GM18870 (cell line): ENCODE measurements at regions not wholly inside any gene's neighbourhood (a gene's known extent, or its start where the extent isn't known, plus 50 kb on each side); places are given as distances from the start of the nearest gene placed in this dataset.
A peak's percentile ranks its signal among the peaks of the same experiment; 100 is the strongest.
"Not testable (repeated sequence)": the region's sequence is repeated elsewhere in the genome, so short reads cannot be mapped to it uniquely, and the experiment has no call there.

ENCODE experiments used
- ATAC-seq: cut with Tn5 transposase; IDR thresholded peaks from one replicate; pipeline ENCODE4 v1.9.1; 2021; ENCODE audit warnings: moderate library complexity; ENCODE audit not compliant: unreplicated experiment

DNA sequence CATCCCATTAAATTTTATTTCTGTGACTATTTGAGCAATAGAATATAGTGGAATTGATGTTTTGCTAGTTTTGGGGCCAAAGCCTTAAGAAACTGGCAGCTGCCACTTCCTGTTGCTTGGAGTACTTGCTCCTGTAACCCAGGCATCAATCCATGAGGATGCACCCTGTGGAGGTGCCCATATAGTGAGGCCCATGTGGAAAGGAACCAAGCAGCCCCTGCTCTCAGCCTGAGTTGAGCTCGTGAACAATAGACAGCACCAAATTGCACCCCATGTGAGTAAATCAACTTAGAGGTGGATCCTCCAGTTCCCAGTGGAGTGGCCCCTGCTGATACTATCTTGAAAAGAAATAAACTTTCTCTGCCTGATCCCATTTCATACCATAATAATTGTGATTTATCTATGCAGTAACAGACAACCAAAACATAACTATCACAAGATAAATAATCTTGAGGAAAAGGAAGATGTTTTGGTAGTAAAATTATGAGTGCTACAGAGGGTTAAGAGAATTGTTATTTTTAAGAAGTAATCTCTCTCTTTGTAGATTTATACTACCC is 481.9 kb downstream of the TBC1D32 start:
- no peak for ATAC-seq

DNA sequence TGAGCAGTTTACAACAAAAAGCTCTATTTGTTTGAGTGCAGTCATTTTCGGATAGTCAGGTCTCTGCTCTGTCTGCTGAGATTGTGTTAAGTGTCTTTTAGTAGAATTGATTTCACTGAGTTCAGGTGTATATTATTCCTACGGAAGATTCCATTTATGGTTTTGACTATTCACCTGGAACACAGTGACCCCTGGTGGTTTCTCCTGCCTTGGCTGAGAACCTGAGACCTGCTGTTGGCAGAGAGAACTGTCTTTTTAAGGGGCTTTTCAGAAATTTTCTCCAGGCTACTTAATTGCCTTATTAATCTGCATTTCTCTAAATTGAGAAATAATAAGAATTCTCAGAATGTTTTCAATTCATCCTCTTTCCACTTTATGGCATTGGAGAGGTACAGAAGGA is 508.0 kb downstream of the TBC1D32 start:
- ATAC-seq = peak; percentile 48

DNA sequence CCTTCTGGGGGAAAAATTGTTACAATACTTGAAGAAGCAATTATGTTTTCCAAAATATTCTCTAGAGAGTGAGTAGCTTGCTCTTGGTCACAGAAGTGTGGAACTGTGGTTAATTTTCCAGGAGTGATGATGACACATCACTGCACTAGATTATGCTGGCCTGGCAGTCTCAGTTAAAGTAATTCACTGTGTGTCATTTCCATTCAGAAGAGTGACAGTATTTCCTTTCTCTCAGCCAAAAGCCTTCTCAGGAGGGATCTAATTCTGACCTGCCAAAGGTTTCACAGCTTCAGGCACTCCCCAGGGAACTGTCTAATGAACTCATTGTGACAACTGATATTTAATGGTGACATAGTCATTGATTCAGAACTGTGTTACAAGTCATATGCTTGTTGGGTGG is 517.5 kb downstream of the TBC1D32 start:
- no peak for ATAC-seq

GRCh38 chr6:120805276-120805675 is 529.0 kb downstream of the TBC1D32 start:
- no peak for ATAC-seq

DNA sequence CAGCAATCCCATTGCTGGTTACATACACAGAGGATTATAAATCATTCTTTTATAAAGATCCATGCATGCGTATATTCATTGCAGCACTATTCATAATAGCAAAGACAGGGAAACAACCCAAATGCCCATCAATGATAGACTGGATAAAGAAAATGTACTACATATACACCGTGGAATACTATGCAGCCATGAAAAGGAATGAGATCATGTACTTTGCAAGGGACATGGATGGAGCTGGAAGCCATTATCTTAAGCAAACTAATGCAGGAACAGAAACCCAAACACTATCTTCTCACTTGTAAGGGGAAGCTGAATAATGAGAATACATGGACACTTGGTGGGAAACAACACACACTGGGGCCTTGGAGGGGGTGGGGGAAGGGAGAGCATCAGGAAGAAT is 529.7 kb downstream of the TBC1D32 start:
- ATAC-seq = no peak

GRCh38 chr6:120786682-120787081 is 547.6 kb downstream of the TBC1D32 start:
- ATAC-seq = no peak

GRCh38 chr6:120786256-120786655 is 548.0 kb downstream of the TBC1D32 start:
- ATAC-seq = no peak

DNA sequence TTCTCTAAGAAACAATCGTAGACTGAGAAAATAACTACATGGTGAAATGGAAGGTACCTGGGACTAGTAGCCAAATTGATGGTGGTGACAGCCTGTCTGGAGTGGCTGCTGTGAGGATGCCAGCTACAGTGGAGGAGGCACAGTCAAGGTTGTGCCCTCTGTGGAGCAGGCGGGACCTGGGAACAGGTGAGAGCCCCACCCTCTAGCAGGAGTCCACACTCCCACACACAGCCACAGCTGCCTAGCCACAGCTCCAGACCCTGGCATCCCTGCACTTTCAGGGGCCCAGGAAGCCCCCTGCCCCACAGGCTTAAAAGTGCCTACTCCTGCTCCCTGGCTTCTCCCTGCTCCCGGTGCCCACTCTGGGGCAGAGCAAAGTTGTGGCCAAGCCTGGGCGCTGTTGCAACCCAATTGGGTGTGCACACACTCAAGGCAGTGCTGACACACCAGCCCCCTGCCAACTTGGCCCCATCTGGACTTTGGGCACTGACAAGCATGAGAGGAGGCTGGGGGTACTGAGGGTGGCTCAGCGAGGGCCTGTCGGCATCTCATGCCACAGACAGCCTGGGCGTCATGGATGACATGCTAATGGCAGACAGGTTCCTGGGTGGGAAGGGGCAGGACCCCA is 548.7 kb downstream of the TBC1D32 start:
- ATAC-seq = no peak

DNA sequence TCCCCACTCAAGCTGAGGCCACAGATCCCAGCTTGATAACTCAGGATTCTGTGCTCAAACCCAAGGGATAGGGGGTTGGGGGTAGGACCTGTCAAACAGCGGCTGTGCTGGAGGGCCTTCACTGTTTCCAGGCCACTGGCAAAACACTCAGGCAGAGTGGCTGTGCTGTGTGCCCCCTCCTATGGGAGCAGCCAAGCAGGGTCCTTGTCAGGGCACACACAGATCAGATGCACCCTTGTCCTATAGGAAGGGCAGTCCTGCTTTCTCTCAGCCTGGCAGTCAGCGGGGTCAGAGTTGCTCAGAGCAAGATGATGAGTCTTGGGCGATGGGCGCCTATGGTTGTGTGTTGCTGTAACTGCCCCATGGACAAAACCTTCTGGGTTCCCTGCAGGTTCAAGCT is 554.8 kb downstream of the TBC1D32 start:
- no peak for ATAC-seq

GRCh38 chr6:120775698-120776097 is 558.6 kb downstream of the TBC1D32 start:
- ATAC-seq = no peak

GRCh38 chr6:120774275-120774674 is 560.0 kb downstream of the TBC1D32 start:
- ATAC-seq = no peak

DNA sequence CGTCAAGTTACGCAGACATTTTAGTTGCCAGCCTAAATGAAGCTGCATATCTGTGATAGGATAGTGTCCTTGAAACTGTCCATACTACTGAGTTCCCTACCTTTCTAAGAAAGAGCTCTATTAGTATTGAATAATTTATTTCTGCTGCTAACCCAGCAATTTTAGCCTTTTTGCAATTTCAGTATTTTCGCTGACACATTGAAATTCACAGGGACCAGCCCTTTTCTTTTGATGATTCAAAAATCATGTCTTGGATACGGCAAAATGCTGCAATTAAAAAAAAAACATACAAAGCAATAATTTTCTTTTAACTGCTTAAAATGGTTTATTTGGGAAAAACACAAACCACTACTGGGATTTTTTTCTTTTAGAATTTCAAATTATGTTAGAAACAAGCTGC is 563.3 kb downstream of the TBC1D32 start:
- no peak for ATAC-seq

DNA sequence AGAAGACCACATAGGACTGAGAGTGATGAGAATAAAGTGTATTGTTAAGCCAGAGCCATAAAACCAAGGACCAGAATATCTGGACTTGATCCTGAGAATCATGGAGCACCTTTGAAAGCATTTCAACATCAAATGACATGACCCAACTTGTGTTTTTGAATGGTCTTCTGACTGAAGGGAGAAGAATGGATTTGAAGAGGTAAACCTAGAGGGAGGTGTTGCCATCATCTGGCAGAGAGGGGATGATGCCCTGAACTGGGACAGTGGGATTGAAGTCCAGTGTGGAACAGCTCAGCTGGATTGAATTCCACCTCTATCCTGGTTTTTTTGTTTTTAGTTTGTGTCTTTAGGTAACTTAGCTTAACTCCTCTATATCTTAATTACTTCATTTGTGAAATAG is 570.0 kb downstream of the TBC1D32 start:
- ATAC-seq = no peak

GRCh38 chr6:120759570-120759969 is 574.7 kb downstream of the TBC1D32 start:
- no peak for ATAC-seq

DNA sequence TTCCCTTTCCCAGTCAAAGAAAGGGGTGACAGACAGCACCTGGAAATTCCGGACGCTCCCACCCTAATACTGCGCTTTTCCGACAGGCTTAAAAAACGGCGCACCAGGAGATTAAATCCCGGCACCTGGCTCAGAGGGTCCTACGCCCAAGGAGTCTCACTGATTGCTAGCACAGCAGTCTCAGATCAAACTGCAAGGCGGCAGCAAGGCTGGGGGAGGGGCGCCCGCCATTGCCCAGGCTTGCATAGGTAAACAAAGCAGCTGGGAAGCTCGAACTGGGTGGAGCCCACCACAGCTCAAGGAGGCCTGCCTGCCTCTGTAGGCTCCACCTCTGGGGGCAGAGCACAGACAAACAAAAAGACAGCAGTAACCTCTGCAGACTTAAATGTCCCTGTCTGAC is 585.7 kb downstream of the TBC1D32 start:
- ATAC-seq = not testable (repeated sequence)

DNA sequence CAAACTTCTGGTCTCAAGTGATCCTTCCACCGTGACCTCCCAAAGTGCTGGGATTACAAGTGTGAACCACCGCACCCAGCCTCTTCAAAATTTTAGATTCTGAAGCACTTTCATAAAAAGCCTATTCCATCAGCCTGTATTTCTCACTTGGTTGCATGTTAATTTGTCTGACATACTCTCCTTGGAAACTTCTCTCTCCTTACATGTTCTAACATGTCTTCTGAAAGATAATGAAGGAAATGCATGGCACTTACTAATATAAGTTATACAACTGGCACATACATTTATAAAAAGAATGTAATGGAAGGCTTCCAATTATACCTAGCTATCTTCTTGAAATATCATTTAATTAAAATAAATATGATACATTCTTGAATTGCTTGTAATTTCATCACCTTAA is 597.5 kb downstream of the TBC1D32 start:
- no peak for ATAC-seq

DNA sequence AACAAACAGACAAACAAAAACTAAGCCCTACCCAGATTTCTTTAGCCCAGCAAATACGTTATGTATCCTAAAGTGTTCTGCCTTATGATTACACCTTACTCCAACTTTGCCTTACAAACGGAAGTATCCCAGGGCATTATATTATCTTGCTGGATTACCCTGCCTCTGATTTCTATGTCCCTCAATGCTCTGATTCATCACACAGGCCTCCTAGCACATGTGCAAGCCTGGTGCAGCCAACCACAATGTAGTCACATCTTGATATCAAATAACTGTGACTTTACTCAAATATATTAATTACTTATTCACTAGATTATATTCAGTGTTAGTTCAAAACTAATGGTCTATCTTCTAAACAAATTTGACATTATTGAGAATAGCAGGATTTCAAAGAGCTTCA is 598.6 kb downstream of the TBC1D32 start:
- ATAC-seq = no peak

GRCh38 chr6:120711255-120711654 is 623.0 kb downstream of the TBC1D32 start:
- no peak for ATAC-seq

DNA sequence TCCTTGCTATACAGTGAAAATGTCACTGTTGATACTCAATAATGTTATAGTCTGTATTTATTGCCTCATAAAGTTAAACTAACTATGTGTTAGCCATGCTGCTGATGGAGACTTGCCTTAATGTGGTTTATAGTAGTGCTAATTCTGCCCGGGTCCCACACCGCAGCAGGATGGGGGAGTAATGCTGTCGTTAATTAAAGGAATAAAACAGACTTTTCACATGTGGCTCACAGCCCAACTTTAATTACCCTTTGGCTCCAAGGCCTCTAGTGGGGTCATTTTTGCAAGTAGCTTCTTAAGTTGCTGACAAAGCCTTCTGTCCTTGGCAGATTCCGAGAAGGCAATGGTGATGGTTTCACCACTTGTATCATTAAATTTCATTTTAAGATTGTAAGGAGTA is 634.3 kb downstream of the TBC1D32 start:
- ATAC-seq = no peak

GRCh38 chr6:120686492-120686891 is 647.8 kb downstream of the TBC1D32 start:
- ATAC-seq = no peak

- ATAC-seq = no peak
Measured at GRCh38 chr6:120682145-120682544, 652.1 kb downstream of the TBC1D32 start.

DNA sequence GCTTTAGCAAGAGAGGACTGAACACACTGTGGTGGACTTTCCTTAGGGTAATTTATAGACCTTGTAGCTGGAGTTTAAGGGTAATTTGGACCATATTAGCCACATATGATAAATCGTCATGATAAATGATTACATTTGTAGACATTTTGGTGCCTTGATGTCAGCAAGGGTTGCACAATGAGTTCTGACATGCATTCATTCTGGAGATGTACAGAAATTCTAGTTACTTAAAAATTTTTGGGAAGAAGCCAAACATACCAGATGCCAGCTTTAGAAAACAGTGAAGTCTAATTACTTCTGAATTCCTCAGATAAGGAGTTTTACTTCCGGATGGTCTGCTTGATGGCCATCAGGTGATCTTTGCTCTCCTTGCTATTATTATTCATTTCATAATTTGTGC is 653.1 kb downstream of the TBC1D32 start:
- no peak for ATAC-seq

DNA sequence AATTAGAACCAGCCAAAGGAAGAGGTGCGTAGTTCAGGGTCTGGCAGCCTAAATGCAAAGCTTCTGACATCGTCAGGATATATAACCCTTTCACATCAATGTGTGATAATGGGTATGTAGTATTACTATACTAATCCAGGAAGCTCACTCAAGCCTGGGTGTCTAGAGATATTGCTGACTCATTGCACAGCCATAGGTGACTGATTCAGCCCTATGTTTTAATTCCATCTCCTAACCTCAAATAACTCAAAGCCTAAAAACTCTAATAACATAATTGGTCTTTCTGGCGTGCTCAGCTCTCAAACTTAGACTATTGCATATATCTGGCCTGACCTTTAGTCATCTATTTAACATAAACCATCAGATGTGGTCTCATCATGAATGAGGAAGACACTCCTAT is 658.4 kb downstream of the TBC1D32 start:
- no peak for ATAC-seq
